ENCODE measurements at regions not wholly inside any gene's neighbourhood (a gene's known extent, or its start where the extent isn't known, plus 50 kb on each side); places are given as distances from the start of the nearest gene placed in this dataset.

- H3K27me3 ChIP-seq: no peaks in the 10 kb centered on the region
- no peaks in the 10 kb centered on the region for H3K4me1 ChIP-seq
- no peak for TF ChIP-seq POLR2AphosphoS5 (IDR thresholded peaks at IDR 0.05)
- no peak for TF ChIP-seq EP300 (IDR thresholded peaks at IDR 0.05; ENCODE audit: low read depth)
- TF ChIP-seq CTCF (IDR thresholded peaks at IDR 0.05): no peak
- no peak for TF ChIP-seq POLR2A (IDR thresholded peaks at IDR 0.05)
- H3K4me3 ChIP-seq: no peak overlapping the region
- H3K27ac ChIP-seq: no peak overlapping the region
- in situ Hi-C loops (cut with MboI; ENCODE audit: low pct_ligation_motif_present in 1 of 4, low pct_unique_long_range_greater_than_20kb in 1 of 4, low sequenced_read_pairs in 3 of 4) (no loop called here), intact Hi-C loops (cut with DNase I; ENCODE audit: low total_unique reads) (no loop called here)
- DNase-seq: no peak
- H3K36me3 ChIP-seq: no peaks in the 10 kb centered on the region
- no peaks in the 10 kb centered on the region for H3K9me3 ChIP-seq
- 76 to 90% methylated on average over 2 to 23 of the region's 25 CpGs for WGBS, 2 donors (ENCODE audit: low coverage in 1 of 2)
Measured at GRCh38 chr2:240303896-240304745, 131.3 kb upstream of the GPC1 start.

- Histone ChIP-seq H3K9me3 (no peaks in the 10 kb centered on the region), H3K4me3 (no peak overlapping the region), H3K36me3 (no peaks in the 10 kb centered on the region), H3K27ac (no peak overlapping the region), H3K27me3 (no peaks in the 10 kb centered on the region), H3K4me1 (no peaks in the 10 kb centered on the region)
- WGBS, 2 donors (ENCODE audit: low coverage in 1 of 2): 75 to 77% methylated on average over 6 to 12 of the region's 12 CpGs
- TF ChIP-seq EP300 (IDR thresholded peaks at IDR 0.05; ENCODE audit: low read depth): no peak
- DNase-seq: no peak
- intact Hi-C loops (cut with DNase I; ENCODE audit: low total_unique reads) (no loop called here), in situ Hi-C loops (cut with MboI; ENCODE audit: low pct_ligation_motif_present in 1 of 4, low pct_unique_long_range_greater_than_20kb in 1 of 4, low sequenced_read_pairs in 3 of 4) (no loop called here)
Measured at GRCh38 chr2:240304746-240305161, 130.7 kb upstream of the GPC1 start.

- no peak overlapping the region for H3K27ac ChIP-seq
- in situ Hi-C loops (cut with MboI; ENCODE audit: low pct_ligation_motif_present in 1 of 4, low pct_unique_long_range_greater_than_20kb in 1 of 4, low sequenced_read_pairs in 3 of 4): no loop called here
- no peaks in the 10 kb centered on the region for H3K9me3 ChIP-seq
- H3K4me1 ChIP-seq: no peaks in the 10 kb centered on the region
- H3K27me3 ChIP-seq: no peaks in the 10 kb centered on the region
- no peaks in the 10 kb centered on the region for H3K36me3 ChIP-seq
- H3K4me3 ChIP-seq: no peak overlapping the region
- TF ChIP-seq POLR2A (IDR thresholded peaks at IDR 0.05) (no peak), POLR2AphosphoS5 (IDR thresholded peaks at IDR 0.05) (no peak), EP300 (IDR thresholded peaks at IDR 0.05; ENCODE audit: low read depth) (no peak), CTCF (IDR thresholded peaks at IDR 0.05) (no peak)
- intact Hi-C loops (cut with DNase I; ENCODE audit: low total_unique reads): no loop called here
- WGBS, 2 donors (ENCODE audit: low coverage in 1 of 2): 62 to 77% methylated on average over 6 to 20 of the region's 20 CpGs
- DNase-seq: no peak
Measured at GRCh38 chr2:240305369-240305962, 130.0 kb upstream of the GPC1 start.

- DNase-seq: no peak
- no peaks in the 10 kb centered on the region for H3K36me3 ChIP-seq
- H3K4me3 ChIP-seq: no peak overlapping the region
- in situ Hi-C loops (cut with MboI; ENCODE audit: low pct_ligation_motif_present in 1 of 4, low pct_unique_long_range_greater_than_20kb in 1 of 4, low sequenced_read_pairs in 3 of 4) (no loop called here), intact Hi-C loops (cut with DNase I; ENCODE audit: low total_unique reads) (no loop called here)
- WGBS, 2 donors (ENCODE audit: low coverage in 1 of 2): 93 to 95% methylated on average over 9 of the region's 9 CpGs
- no peaks in the 10 kb centered on the region for H3K4me1 ChIP-seq
- TF ChIP-seq CTCF (IDR thresholded peaks at IDR 0.05): no peak
- TF ChIP-seq EP300 (IDR thresholded peaks at IDR 0.05; ENCODE audit: low read depth): no peak
- TF ChIP-seq POLR2AphosphoS5 (IDR thresholded peaks at IDR 0.05): no peak
- TF ChIP-seq POLR2A (IDR thresholded peaks at IDR 0.05): no peak
- no peaks in the 10 kb centered on the region for H3K27me3 ChIP-seq
- H3K27ac ChIP-seq: no peak overlapping the region
- no peaks in the 10 kb centered on the region for H3K9me3 ChIP-seq
Measured at GRCh38 chr2:240306185-240306584, 129.3 kb upstream of the GPC1 start.
